Panc1 (cell line): ENCODE measurements at regions not wholly inside any gene's neighbourhood (a gene's known extent, or its start where the extent isn't known, plus 50 kb on each side); places are given as distances from the start of the nearest gene placed in this dataset.

ENCODE experiments used
- POLR2AphosphoS5 ChIP-seq: IDR thresholded peaks from 2 replicates; pipeline ENCODE4 v1.6.1; 2012; ENCODE audit warnings: mild to moderate bottlenecking, low read depth, low read length, moderate library complexity
- SIN3A ChIP-seq: IDR thresholded peaks from 2 replicates; pipeline ENCODE4 v1.6.1; 2012; ENCODE audit warnings: low read depth, mild to moderate bottlenecking, low read length, moderate library complexity, borderline replicate concordance; ENCODE audit not compliant: insufficient read depth
- TF ChIP-seq, protein P1 (sequence below): fragments of 450-650 bp; IDR thresholded peaks from 2 replicates; pipeline ENCODE4 v1.5.1; 2017; ENCODE audit warnings: mild to moderate bottlenecking

DNA sequence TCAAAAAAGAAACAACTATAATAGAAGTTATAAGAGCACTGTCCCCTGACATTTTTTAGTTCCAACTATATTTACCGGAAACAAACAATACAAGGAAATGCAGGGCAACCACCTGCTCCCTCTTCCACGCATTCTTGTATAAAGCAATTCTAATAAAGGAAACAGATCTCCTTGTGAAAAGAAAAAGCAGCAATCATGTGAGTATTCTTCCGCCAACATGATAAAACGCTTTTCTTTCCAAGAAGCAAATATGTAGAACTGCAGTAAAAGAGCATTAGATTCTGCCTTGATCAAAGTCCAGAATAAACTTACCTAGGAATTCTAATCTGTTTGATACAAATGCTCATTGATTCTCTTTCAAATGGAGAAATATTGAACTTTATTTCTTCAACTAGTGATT, 230.3 kb downstream of the CNTN3 start:
- TF ChIP-seq, protein P1, sequence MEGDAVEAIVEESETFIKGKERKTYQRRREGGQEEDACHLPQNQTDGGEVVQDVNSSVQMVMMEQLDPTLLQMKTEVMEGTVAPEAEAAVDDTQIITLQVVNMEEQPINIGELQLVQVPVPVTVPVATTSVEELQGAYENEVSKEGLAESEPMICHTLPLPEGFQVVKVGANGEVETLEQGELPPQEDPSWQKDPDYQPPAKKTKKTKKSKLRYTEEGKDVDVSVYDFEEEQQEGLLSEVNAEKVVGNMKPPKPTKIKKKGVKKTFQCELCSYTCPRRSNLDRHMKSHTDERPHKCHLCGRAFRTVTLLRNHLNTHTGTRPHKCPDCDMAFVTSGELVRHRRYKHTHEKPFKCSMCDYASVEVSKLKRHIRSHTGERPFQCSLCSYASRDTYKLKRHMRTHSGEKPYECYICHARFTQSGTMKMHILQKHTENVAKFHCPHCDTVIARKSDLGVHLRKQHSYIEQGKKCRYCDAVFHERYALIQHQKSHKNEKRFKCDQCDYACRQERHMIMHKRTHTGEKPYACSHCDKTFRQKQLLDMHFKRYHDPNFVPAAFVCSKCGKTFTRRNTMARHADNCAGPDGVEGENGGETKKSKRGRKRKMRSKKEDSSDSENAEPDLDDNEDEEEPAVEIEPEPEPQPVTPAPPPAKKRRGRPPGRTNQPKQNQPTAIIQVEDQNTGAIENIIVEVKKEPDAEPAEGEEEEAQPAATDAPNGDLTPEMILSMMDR: no peak
- TF ChIP-seq POLR2AphosphoS5: no peak
- TF ChIP-seq SIN3A: no peak
